ENCODE measurements at regions not wholly inside any gene's neighbourhood (a gene's known extent, or its start where the extent isn't known, plus 50 kb on each side); places are given as distances from the start of the nearest gene placed in this dataset.
"Not testable (repeated sequence)": the region's sequence is repeated elsewhere in the genome, so short reads cannot be mapped to it uniquely, and the experiment has no call there.

GRCh38 chr15:24324096-24324495, 351.5 kb upstream of the NPAP1 start:
- DNase-seq, result not testable (repeated sequence)

GRCh38 chr15:24326513-24326912, 349.1 kb upstream of the NPAP1 start:
- not testable (repeated sequence) for DNase-seq

GRCh38 chr15:24331964-24332363, 343.6 kb upstream of the NPAP1 start:
- DNase-seq, result not testable (repeated sequence)

GRCh38 chr15:24341876-24342275, 333.7 kb upstream of the NPAP1 start:
- not testable (repeated sequence) for DNase-seq

DNA sequence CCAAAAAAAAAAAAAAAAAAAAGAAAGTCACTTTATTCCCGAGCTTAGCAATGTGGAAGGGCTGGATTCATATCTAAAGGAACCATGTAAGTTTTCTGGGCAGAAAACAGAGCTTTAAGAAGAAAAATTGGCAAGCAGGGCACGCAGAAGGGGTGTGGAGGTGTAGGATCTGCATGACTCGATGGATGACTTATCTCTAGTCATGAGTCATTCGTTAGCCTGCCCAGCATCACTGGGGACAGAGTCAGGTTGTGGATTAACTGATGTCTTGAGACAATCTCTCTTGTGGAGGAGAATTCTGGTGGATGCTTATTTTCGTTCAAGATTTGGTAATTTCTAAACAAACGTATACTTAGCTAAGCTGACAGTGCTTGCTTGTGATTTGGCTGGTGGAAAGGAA, 322.8 kb upstream of the NPAP1 start:
- DNase-seq, result not testable (repeated sequence)

- not testable (repeated sequence) for DNase-seq
Measured at GRCh38 chr15:24381103-24381502, 294.5 kb upstream of the NPAP1 start.

DNA sequence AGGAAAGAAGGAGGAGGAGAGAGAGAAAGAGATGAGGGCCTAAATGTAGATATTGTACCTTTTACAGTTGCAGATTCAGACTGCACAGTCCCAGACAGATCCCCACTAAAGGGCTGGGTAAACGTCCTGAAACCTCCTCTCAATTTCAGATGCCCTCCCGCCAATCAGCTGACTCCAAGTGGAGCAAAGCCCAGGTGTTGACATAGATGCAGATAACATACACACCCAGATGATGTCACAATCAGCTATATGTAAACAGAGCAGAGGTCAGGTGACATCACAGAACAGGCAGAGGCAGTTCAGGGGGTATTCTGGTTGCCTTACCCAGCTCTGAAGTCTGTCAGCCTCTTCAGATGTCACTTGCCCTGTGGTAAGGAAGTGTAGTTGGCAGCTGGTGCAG, 290.3 kb upstream of the NPAP1 start:
- DNase-seq, result not testable (repeated sequence)

GRCh38 chr15:24394303-24394702, 281.3 kb upstream of the NPAP1 start:
- no peak for DNase-seq

DNA sequence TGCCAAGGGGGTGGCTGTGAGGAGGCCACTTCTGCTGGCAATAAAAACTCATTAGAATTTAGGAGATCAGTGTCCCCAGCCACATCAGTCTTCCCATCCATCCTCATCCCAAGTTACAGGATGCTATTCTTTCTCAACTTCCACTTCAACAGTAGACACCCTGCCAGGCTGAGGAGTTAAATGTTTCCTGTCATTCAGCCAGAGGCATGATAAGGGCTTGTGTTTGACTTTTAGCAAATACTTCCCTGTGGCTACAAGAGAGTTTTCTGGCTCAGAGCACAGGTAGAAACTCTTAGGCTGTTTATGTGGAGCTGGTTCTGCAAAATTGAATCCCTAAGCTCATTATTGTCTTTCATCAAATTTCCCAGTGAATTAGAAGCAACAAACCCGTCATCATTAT, 262.9 kb upstream of the NPAP1 start:
- DNase-seq, result not testable (repeated sequence)

- DNase-seq, result not testable (repeated sequence)
Measured at GRCh38 chr15:24426286-24427054, 249.1 kb upstream of the NPAP1 start.

- not testable (repeated sequence) for DNase-seq
Measured at GRCh38 chr15:24427055-24427400, 248.5 kb upstream of the NPAP1 start.

- DNase-seq, result not testable (repeated sequence)
Measured at GRCh38 chr15:24435075-24435820, 240.3 kb upstream of the NPAP1 start.

DNA sequence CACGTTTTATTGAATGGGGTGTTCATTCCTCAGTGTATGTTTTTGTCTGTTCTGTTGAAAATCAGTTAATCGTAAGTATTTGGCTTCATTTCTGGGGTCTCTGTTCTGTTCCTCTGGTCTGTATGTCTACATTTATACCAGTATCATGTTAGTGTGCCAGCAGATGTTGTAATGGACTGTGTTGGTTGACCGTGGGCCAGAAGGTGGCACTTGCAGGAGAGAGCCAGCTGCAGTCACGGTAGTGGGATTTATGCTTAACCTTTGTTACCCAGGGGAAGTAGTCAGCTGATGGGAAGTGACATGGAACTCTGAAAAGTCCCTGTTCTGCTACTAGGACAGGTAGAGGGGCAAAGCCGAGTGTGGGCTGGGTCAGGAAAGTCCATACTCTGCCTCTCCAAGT, 238.3 kb upstream of the NPAP1 start:
- DNase-seq, result not testable (repeated sequence)

DNA sequence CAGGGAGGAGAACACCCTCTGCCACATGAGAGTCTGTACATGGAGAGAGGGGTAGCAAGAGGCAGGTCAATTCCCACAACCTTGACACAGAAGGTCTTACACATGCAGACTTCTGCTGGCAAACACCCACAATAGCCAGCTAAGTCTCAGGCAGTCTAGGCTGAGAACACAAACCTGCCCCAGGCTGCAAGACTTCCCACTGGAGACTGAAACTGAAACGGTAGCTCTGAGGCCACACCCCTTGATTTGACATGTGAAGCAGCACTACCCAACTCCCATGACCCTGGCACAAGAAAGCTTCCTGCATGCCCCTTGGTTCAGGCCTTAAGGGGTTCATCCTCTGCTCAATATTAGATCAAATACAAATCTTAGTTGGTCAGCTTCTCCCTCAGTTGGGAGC, 237.8 kb upstream of the NPAP1 start:
- not testable (repeated sequence) for DNase-seq

GRCh38 chr15:24477107-24478025, 198.2 kb upstream of the NPAP1 start:
- not testable (repeated sequence) for DNase-seq

DNA sequence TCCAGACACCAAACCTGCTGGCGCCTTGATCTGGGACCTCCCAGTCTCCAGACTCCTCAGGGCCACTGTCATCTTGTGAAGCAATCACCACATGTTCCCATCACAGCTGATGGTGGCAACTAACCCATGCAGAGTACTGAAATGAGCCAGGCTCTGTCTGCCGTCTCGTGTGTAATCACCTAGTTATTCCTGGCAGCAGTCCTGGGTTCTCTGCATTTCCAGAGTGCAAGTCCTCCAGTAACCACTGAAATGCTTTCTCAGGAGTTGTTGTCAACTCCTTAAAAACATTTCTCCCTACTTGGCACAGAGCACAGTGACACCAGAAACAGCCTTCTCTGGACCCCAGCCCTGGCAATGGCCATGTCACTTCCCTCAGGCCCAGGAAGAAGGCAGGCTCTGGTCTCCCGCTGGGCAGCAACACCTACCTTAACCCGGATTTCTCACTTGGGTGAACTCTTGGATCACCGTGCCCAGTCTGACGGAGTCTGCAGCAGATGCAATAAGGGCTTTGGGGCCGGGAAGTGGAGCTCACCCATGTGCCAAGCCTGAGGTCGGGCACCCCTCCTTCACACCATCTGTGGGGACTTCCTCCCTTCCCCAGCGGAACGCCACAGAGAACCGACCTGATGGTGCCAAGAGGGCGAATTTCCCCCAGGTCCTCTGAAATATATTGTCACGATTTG, 189.5 kb upstream of the NPAP1 start:
- not testable (repeated sequence) for DNase-seq

- not testable (repeated sequence) for DNase-seq
Measured at GRCh38 chr15:24488164-24488907, 187.2 kb upstream of the NPAP1 start.

DNA sequence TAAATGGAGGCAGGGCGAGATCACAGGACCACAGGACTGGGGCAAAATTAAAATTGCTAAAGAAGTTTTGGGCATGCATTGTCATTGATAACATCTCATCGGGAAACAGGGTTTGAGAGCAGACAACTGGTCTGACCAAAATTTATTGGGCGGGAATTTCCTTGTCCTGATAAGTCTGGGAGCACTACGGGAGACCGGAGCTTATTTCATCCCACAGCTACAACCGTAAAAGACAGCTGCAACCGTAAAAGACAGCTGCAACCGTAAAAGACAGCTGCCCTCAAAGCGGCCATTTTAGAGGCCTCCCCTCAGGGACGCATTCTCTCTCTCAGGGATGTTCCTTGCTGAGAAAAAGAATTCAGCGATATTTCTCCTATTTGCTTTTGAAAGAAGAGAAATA, 170.4 kb upstream of the NPAP1 start:
- not testable (repeated sequence) for DNase-seq

DNA sequence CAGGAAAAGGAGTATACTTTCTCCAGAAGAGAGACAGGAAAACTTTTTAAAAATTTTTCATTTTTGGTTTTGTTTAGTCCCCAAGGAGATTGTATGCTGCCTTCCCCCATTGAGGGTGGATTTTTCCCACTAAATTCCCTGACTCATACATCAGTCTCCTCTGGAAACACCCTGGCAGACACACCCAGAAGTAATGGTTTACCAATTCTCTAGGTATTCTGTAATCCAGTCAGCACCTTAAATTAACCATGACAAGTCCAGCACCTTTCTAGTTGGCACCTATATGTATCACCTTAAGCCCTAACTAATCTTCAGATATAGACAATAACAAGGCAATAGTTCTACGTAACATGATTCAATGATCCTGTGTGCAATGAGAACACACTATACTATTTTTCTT, 165.9 kb upstream of the NPAP1 start:
- DNase-seq, result not testable (repeated sequence)

GRCh38 chr15:24511598-24511997, 164.0 kb upstream of the NPAP1 start:
- DNase-seq, result not testable (repeated sequence)

DNA sequence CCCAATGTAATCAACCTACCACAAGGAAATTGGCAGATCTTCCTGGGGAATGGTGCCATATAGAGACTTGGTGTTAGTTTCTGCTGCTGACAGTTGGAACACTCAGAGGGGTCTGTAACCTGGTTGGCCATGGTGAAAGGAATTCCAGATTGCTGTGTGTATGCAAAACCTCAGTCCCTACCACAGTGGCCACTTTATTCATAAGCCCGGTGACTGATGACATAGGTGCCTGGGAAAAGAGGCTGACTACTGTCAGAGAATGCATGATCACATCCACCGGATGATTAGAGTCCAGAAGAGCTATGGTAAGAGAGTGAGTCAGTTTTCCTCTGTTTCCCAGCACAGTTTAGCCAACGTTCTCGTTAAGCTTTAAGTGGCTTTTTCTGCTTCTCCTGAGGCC, 156.8 kb upstream of the NPAP1 start:
- DNase-seq, result not testable (repeated sequence)

GRCh38 chr15:24531235-24531634, 144.3 kb upstream of the NPAP1 start:
- not testable (repeated sequence) for DNase-seq

All from activated CD4-positive, CD25-positive, alpha-beta regulatory T cell treated with anti-CD3 and anti-CD28 coated beads, Interleukin-2, amount 50 U/mL, for 72 hours (primary cell).